Lung (tissue), 11 donors: ENCODE measurements at regions not wholly inside any gene's neighbourhood (a gene's known extent, or its start where the extent isn't known, plus 50 kb on each side); places are given as distances from the start of the nearest gene placed in this dataset.

Experiments used
- ATAC-seq: fragments of 200-7000 bp; cut with Tn5 transposase; one replicate; pipeline ENCODE4 v1.9.1; 2020; ENCODE audit warnings: moderate number of reproducible peaks; ENCODE audit not compliant: insufficient read depth, low FRiP score
- DNase-seq, 3 donors: peaks; one replicate each; pipeline ENCODE4 v3.0.0-alpha.2; 2013 to 2017
- H3K27ac ChIP-seq, 2 donors: one replicate each; pipeline ENCODE4 v1.5.1; 2013; ENCODE audit warnings: mild to moderate bottlenecking in 2 of 2, moderate library complexity in 2 of 2, control low read depth in 1 of 2, inconsistent platforms in 1 of 2, low read depth in 1 of 2, low read length in 1 of 2
- H3K27me3 ChIP-seq, 3 donors: one replicate each; pipeline ENCODE4 v1.5.1; 2013; ENCODE audit warnings: low read length in 2 of 3; ENCODE audit not compliant: control insufficient read depth in 3 of 3, insufficient read depth in 3 of 3
- H3K36me3 ChIP-seq, 4 donors: one replicate each; pipeline ENCODE4 v1.5.1; 2013; ENCODE audit warnings: low read length in 4 of 4, mild to moderate bottlenecking in 1 of 4, moderate library complexity in 1 of 4; ENCODE audit not compliant: control insufficient read depth in 4 of 4, insufficient read depth in 4 of 4
- H3K4me1 ChIP-seq, 5 donors: one replicate each; pipeline ENCODE4 v1.5.1; 2013; ENCODE audit warnings: low read length in 5 of 5, mild to moderate bottlenecking in 2 of 5, moderate library complexity in 1 of 5; ENCODE audit not compliant: control insufficient read depth in 5 of 5, insufficient read depth in 5 of 5
- H3K4me3 ChIP-seq: one replicate; pipeline ENCODE4 v1.5.1; 2013; ENCODE audit warnings: mild to moderate bottlenecking, control low read depth, moderate library complexity
- H3K9ac ChIP-seq, 2 donors: one replicate each; pipeline ENCODE4 v1.5.1; 2013; ENCODE audit warnings: low read length in 2 of 2, control low read depth in 1 of 2; ENCODE audit not compliant: insufficient read depth in 1 of 2
- H3K9me3 ChIP-seq, 4 donors: one replicate each; pipeline ENCODE4 v1.5.1; 2013; ENCODE audit warnings: low read length in 3 of 4, mild to moderate bottlenecking in 1 of 4, moderate library complexity in 1 of 4; ENCODE audit not compliant: control insufficient read depth in 4 of 4, insufficient read depth in 3 of 4
- WGBS, 2 donors: extraction: QIAGEN DNeasy Blood & Tissue Kit; methylation state at CpG; one replicate each; pipeline ENCODE4 v1.1.7; 2013; 5-methylcytosine and 5-hydroxymethylcytosine counted together
- TF ChIP-seq, protein P1 (sequence below): IDR thresholded peaks from 2 replicates; pipeline ENCODE4 v1.5.1; 2012; ENCODE audit warnings: mild to moderate bottlenecking; ENCODE audit errors: control extremely low read depth, extremely low read depth
- donor health status: control.
- donor health status: control.
- donor health status: Bipolar disorder and iron deficiency.
- donor health status: healthy.
- donor health status: DM: yes; HTN: yes; CAD: no.

DNA sequence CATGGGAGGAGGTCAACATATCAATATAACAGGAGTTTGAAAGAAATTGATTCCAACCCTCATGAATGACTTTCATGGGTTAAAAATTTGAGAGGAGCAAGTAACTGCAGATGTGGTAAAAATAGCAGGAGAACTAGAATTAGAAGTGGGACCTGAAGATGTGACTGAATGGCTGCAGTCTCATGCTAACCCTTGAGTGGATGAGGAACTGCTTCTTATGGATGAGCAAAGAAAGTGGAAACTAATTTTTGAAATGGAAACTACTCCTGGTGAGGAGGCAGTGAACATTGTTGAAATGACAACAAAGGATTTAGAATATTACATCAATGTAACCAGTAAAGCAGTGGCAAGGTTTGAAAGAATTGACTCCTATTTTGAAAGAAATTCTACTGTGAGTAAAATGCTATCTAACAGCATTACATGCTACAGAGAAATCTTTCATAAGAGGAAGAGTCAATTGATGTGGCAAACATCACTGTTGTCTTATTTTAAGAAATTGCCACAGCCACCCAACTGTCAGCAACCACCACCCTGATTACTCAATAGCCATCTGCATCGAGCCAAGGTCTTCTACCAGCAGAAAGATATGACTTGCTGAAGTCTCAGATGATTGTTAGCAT lies 1683.2 kb downstream of the MAT2B start:
- Histone ChIP-seq H3K27me3 (no peaks in the 10 kb centered on the region), H3K27ac (no peak overlapping the region), H3K4me1 (no peaks in the 10 kb centered on the region), H3K9me3 (peaks cover 0 to 12% (median 2%) of the 10 kb centered on the region in 4 donors), H3K36me3 (no peaks in the 10 kb centered on the region), H3K9ac (no peak overlapping the region), H3K4me3 (no peak overlapping the region)
- TF ChIP-seq, protein P1, sequence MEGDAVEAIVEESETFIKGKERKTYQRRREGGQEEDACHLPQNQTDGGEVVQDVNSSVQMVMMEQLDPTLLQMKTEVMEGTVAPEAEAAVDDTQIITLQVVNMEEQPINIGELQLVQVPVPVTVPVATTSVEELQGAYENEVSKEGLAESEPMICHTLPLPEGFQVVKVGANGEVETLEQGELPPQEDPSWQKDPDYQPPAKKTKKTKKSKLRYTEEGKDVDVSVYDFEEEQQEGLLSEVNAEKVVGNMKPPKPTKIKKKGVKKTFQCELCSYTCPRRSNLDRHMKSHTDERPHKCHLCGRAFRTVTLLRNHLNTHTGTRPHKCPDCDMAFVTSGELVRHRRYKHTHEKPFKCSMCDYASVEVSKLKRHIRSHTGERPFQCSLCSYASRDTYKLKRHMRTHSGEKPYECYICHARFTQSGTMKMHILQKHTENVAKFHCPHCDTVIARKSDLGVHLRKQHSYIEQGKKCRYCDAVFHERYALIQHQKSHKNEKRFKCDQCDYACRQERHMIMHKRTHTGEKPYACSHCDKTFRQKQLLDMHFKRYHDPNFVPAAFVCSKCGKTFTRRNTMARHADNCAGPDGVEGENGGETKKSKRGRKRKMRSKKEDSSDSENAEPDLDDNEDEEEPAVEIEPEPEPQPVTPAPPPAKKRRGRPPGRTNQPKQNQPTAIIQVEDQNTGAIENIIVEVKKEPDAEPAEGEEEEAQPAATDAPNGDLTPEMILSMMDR: no peak
- WGBS, 2 donors: 23 to 64% methylated on average over 1 of the region's 1 CpG
- DNase-seq (no peak), ATAC-seq (no peak)

DNA sequence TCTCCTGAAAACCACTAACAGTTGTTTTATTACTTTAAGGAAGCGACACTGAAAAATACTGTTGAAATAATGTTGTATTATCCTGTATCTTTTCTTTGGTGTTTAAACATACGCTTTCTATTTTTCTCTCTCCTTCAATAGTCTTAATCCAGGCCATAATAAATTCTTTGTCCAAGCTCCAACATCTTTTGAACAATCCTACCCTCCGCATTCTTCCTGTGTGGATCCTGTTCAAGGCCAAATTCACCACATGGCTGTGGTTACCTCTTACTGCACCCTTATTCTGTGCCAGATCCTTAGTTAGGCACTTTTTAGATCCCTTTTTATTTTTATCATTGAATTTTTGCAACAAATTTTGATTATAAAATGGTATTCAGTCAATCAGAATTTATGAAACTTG lies 1691.5 kb downstream of the MAT2B start:
- no peaks in the 10 kb centered on the region for H3K36me3 ChIP-seq
- ATAC-seq (no peak), DNase-seq (no peak)
- H3K27ac ChIP-seq: no peak overlapping the region
- no peaks in the 10 kb centered on the region for H3K27me3 ChIP-seq
- no peaks in the 10 kb centered on the region for H3K9me3 ChIP-seq
- 95 to 96% methylated on average over 3 of the region's 3 CpGs for WGBS, 2 donors
- no peak overlapping the region for H3K9ac ChIP-seq
- TF ChIP-seq, protein P1: no peak
- no peaks in the 10 kb centered on the region for H3K4me1 ChIP-seq
- H3K4me3 ChIP-seq: no peak overlapping the region

DNA sequence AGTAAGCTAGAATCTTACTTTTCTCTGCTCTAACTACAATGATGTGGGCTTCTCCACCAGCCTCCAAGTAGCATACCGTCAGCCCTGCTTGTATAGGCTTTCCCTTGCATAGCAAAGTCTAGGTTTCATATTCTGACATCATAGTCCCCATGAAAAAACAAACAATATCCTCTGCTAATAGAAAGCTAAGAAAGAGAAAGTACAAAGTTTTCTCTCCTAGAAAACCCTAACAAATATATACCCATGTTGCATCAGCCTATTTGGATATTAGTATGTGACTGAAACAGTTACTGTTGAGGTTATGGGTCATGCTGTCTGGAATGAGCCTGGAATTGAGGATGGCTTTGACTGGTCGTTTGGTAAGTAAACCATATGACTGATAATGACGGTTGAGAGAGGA lies 1696.0 kb downstream of the MAT2B start:
- Histone ChIP-seq H3K27me3 (no peaks in the 10 kb centered on the region), H3K36me3 (no peaks in the 10 kb centered on the region), H3K9ac (no peak overlapping the region), H3K4me1 (peaks cover 0 to 2% (median 0%) of the 10 kb centered on the region in 5 donors), H3K4me3 (no peak overlapping the region), H3K9me3 (no peaks in the 10 kb centered on the region), H3K27ac (no peak overlapping the region)
- no peak for ATAC-seq
- WGBS, 2 donors: 72 to 92% methylated on average over 3 of the region's 3 CpGs
- TF ChIP-seq, protein P1: no peak
- no peak for DNase-seq
